ENCODE measurements at regions not wholly inside any gene's neighbourhood (a gene's known extent, or its start where the extent isn't known, plus 50 kb on each side); places are given as distances from the start of the nearest gene placed in this dataset.

GRCh38 chr15:70294731-70295305 lies 197.1 kb upstream of the TLE3 start:
- no peak for DNase-seq (ENCODE audit: low spot score)
- Histone ChIP-seq H3K36me3 (no peaks in the 10 kb centered on the region), H3K4me1 (replicated peaks) (no peaks in the 10 kb centered on the region), H3K27ac (no peak overlapping the region), H3K4me3 (no peak overlapping the region), H3K9me3 (no peaks in the 10 kb centered on the region), H3K27me3 (replicated peaks; ENCODE audit: insufficient read depth) (no peaks in the 10 kb centered on the region)
- intact Hi-C loops (cut with DNase I) = no loop called here
- WGBS = 91% methylated on average over 3 of the region's 3 CpGs
- no peak for TF ChIP-seq POLR2A (IDR thresholded peaks at IDR 0.05)
- no peak for TF ChIP-seq CTCF (IDR thresholded peaks at IDR 0.05)
- no peak for TF ChIP-seq POLR2AphosphoS5 (IDR thresholded peaks at IDR 0.05)

- H3K36me3 ChIP-seq = no peaks in the 10 kb centered on the region
- DNase-seq (ENCODE audit: low spot score) = no peak
- H3K9me3 ChIP-seq = no peaks in the 10 kb centered on the region
- WGBS = 94% methylated on average over 10 of the region's 10 CpGs
- no peak for TF ChIP-seq POLR2AphosphoS5 (IDR thresholded peaks at IDR 0.05)
- no peak for TF ChIP-seq CTCF (IDR thresholded peaks at IDR 0.05)
- no peak for TF ChIP-seq POLR2A (IDR thresholded peaks at IDR 0.05)
- intact Hi-C loops (cut with DNase I) = no loop called here
- H3K4me3 ChIP-seq = no peak overlapping the region
- no peaks in the 10 kb centered on the region for H3K4me1 ChIP-seq (replicated peaks)
- no peak overlapping the region for H3K27ac ChIP-seq
- H3K27me3 ChIP-seq (replicated peaks; ENCODE audit: insufficient read depth) = no peaks in the 10 kb centered on the region
Measured at GRCh38 chr15:70293591-70294470, 196.1 kb upstream of the TLE3 start.

GRCh38 chr15:70293138-70293537 lies 195.4 kb upstream of the TLE3 start:
- TF ChIP-seq CTCF (IDR thresholded peaks at IDR 0.05) (no peak), POLR2A (IDR thresholded peaks at IDR 0.05) (no peak), POLR2AphosphoS5 (IDR thresholded peaks at IDR 0.05) (no peak)
- no peaks in the 10 kb centered on the region for H3K27me3 ChIP-seq (replicated peaks; ENCODE audit: insufficient read depth)
- H3K4me3 ChIP-seq = no peak overlapping the region
- H3K27ac ChIP-seq = no peak overlapping the region
- no peaks in the 10 kb centered on the region for H3K4me1 ChIP-seq (replicated peaks)
- 96% methylated on average over 1 of the region's 1 CpG for WGBS
- intact Hi-C loops (cut with DNase I) = no loop called here
- no peak for DNase-seq (ENCODE audit: low spot score)
- H3K36me3 ChIP-seq = no peaks in the 10 kb centered on the region
- no peaks in the 10 kb centered on the region for H3K9me3 ChIP-seq

- TF ChIP-seq POLR2AphosphoS5 (IDR thresholded peaks at IDR 0.05) = no peak
- no peak for TF ChIP-seq POLR2A (IDR thresholded peaks at IDR 0.05)
- TF ChIP-seq CTCF (IDR thresholded peaks at IDR 0.05) = no peak
- WGBS = 89% methylated on average over 12 of the region's 12 CpGs
- H3K36me3 ChIP-seq = no peaks in the 10 kb centered on the region
- intact Hi-C loops (cut with DNase I) = no loop called here
- no peak overlapping the region for H3K27ac ChIP-seq
- H3K4me3 ChIP-seq = no peak overlapping the region
- no peak for DNase-seq (ENCODE audit: low spot score)
- H3K27me3 ChIP-seq (replicated peaks; ENCODE audit: insufficient read depth) = no peaks in the 10 kb centered on the region
- H3K4me1 ChIP-seq (replicated peaks) = no peaks in the 10 kb centered on the region
- no peaks in the 10 kb centered on the region for H3K9me3 ChIP-seq
Measured at GRCh38 chr15:70292076-70292760, 194.5 kb upstream of the TLE3 start.

All from prostate gland (tissue), 2 donors.